Breast epithelium (tissue), 3 donors: ENCODE measurements at regions not wholly inside any gene's neighbourhood (a gene's known extent, or its start where the extent isn't known, plus 50 kb on each side); places are given as distances from the start of the nearest gene placed in this dataset.

Source experiments
- POLR2A ChIP-seq: fragments of 450-650 bp; IDR thresholded peaks from one replicate; pipeline ENCODE4 v1.6.1; 2016; ENCODE audit warnings: antibody characterized with exemption, mild to moderate bottlenecking, moderate library complexity
- POLR2AphosphoS5 ChIP-seq, 3 donors: sonication (generic); formaldehyde crosslinking; IDR thresholded peaks; one replicate each; pipeline ENCODE4 v1.6.1; 2017; ENCODE audit warnings: antibody characterized with exemption in 3 of 3
- TF ChIP-seq, protein P1 (sequence below), 3 donors: fragments of 450-650 bp; IDR thresholded peaks; one replicate each; pipeline ENCODE4 v1.5.1; 2016 to 2017; ENCODE audit warnings: antibody characterized with exemption in 3 of 3, mild to moderate bottlenecking in 3 of 3, moderate library complexity in 3 of 3

GRCh38 chr1:34283142-34283541, 106.4 kb downstream of the C1orf94 start:
- TF ChIP-seq, protein P1, sequence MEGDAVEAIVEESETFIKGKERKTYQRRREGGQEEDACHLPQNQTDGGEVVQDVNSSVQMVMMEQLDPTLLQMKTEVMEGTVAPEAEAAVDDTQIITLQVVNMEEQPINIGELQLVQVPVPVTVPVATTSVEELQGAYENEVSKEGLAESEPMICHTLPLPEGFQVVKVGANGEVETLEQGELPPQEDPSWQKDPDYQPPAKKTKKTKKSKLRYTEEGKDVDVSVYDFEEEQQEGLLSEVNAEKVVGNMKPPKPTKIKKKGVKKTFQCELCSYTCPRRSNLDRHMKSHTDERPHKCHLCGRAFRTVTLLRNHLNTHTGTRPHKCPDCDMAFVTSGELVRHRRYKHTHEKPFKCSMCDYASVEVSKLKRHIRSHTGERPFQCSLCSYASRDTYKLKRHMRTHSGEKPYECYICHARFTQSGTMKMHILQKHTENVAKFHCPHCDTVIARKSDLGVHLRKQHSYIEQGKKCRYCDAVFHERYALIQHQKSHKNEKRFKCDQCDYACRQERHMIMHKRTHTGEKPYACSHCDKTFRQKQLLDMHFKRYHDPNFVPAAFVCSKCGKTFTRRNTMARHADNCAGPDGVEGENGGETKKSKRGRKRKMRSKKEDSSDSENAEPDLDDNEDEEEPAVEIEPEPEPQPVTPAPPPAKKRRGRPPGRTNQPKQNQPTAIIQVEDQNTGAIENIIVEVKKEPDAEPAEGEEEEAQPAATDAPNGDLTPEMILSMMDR (IDR thresholded peaks at IDR 0.05): no peak
- TF ChIP-seq POLR2A (no peak), POLR2AphosphoS5 (IDR thresholded peaks at IDR 0.05) (no peak)
